ENCODE measurements at regions not wholly inside any gene's neighbourhood (a gene's known extent, or its start where the extent isn't known, plus 50 kb on each side); places are given as distances from the start of the nearest gene placed in this dataset.

DNA sequence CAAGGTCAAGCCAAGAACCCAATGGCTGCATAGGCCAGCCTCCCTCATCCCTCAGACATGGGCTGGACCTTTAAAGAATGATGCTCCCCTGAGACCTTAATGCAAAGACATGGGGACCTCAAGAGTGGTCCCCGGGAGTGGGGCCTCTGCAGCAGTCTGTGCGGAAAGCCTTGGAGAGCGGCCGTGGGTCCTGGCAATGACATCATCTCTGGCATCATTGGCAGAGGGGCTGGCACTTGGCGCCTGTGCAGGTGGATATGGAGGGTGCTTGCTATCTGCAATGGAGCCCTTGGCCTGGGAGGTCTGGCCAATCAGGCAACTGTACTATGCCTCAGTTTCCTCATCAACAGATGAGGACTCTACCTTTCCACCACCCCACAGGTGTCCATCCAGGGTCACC, 365.5 kb upstream of the MKI67 start:
- TF ChIP-seq, protein P1, sequence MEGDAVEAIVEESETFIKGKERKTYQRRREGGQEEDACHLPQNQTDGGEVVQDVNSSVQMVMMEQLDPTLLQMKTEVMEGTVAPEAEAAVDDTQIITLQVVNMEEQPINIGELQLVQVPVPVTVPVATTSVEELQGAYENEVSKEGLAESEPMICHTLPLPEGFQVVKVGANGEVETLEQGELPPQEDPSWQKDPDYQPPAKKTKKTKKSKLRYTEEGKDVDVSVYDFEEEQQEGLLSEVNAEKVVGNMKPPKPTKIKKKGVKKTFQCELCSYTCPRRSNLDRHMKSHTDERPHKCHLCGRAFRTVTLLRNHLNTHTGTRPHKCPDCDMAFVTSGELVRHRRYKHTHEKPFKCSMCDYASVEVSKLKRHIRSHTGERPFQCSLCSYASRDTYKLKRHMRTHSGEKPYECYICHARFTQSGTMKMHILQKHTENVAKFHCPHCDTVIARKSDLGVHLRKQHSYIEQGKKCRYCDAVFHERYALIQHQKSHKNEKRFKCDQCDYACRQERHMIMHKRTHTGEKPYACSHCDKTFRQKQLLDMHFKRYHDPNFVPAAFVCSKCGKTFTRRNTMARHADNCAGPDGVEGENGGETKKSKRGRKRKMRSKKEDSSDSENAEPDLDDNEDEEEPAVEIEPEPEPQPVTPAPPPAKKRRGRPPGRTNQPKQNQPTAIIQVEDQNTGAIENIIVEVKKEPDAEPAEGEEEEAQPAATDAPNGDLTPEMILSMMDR (IDR thresholded peaks at IDR 0.05): no peak
- TF ChIP-seq EP300 (IDR thresholded peaks at IDR 0.05): no peak

All from sigmoid colon (tissue), 4 donors.